ENCODE measurements at regions not wholly inside any gene's neighbourhood (a gene's known extent, or its start where the extent isn't known, plus 50 kb on each side); places are given as distances from the start of the nearest gene placed in this dataset.

DNA sequence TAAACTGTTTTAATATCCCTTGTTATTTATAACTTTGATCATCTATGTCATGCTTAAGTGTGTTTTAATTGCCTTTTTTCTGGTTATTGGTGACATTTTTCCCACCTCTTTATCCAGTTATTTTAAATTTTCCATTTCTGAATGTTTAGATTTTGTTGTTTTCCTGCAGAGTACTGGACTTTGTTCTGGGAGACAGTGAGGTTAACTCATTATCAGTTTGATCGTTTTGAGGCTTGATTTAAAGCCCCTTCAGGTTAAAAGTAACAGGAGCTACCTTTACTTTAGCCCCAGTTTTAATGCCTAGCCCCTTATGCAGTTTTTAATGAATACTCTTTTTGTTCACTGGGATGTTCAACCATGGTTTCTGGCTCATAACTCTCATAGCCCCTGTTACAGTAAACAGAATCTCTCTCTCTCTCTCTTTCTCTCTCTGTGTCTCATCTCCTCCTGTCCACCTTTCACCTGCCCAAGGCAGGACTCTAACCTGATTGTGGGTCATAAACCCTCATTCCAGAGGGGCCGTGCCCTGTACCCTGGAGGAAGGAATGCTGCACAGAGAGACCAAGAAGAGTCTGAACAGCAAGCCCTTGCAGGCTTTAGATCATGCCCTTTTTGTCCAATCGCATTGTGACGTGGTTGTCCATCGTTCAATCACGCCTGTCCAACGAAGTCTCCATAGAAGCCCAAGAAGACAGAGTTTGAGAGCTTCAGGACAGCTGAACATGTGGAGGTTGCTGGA is 91.8 kb upstream of the WDR72 start:
- POLR2A ChIA-PET (ENCODE audit: unreplicated experiment): no interaction called here
- H3K27ac ChIP-seq (ENCODE audit: low read length): no peak overlapping the region
- no peak for ATAC-seq

GRCh38 chr15:53847745-53848144 is 88.3 kb upstream of the WDR72 start:
- no TSS peak for BruUV-seq (replicated peaks)
- TF ChIP-seq CTCF (conservative IDR thresholded peaks at IDR 0.05; ENCODE audit: low read depth, low read length): no peak
- no peak for TF ChIP-seq EZH2 (IDR thresholded peaks at IDR 0.05; ENCODE audit: low read length, unreplicated experiment)
- no peak for TF ChIP-seq EZH2phosphoT487 (IDR thresholded peaks at IDR 0.05; ENCODE audit: borderline replicate concordance, low read length)
- Histone ChIP-seq H3K27me3 (ENCODE audit: low read length) (no peaks in the 10 kb centered on the region), H3K9me2 (replicated peaks; ENCODE audit: low read length) (no peaks in the 10 kb centered on the region), H3K4me3 (ENCODE audit: low read length) (no peak overlapping the region), H3K27ac (ENCODE audit: low read length) (no peak overlapping the region), H2AFZ (ENCODE audit: low read length) (no peak overlapping the region), H3K9me3 (ENCODE audit: low read length) (no peaks in the 10 kb centered on the region), H3K4me1 (ENCODE audit: insufficient read depth, low read length) (no peaks in the 10 kb centered on the region), H3K36me3 (ENCODE audit: low read depth, low read length) (no peaks in the 10 kb centered on the region), H3K4me2 (ENCODE audit: low read length) (no peak overlapping the region), H3F3A (ENCODE audit: low read length, unreplicated experiment) (no peaks in the 10 kb centered on the region), H3K9ac (ENCODE audit: low read length) (no peak overlapping the region), H4K20me1 (ENCODE audit: low read length) (no peaks in the 10 kb centered on the region), H3K79me2 (ENCODE audit: low read length) (no peaks in the 10 kb centered on the region)
- ATAC-seq: no peak
- no peak for DNase-seq
- intact Hi-C loops (cut with micrococcal nuclease): no loop called here
- ChIA-PET CTCF (no interaction called here), POLR2A (ENCODE audit: unreplicated experiment) (no interaction called here)

More for the DNA sequence above, 91.8 kb upstream of the WDR72 start:
- Histone ChIP-seq H2AFZ (ENCODE audit: low read length) (no peak overlapping the region), H4K20me1 (ENCODE audit: low read length) (no peaks in the 10 kb centered on the region), H3K9me2 (replicated peaks; ENCODE audit: low read length) (no peaks in the 10 kb centered on the region), H3K4me2 (ENCODE audit: low read length) (no peak overlapping the region), H3K9ac (ENCODE audit: low read length) (no peak overlapping the region), H3K9me3 (ENCODE audit: low read length) (no peaks in the 10 kb centered on the region), H3K27me3 (ENCODE audit: low read length) (no peaks in the 10 kb centered on the region), H3K4me3 (ENCODE audit: low read length) (no peak overlapping the region), H3K4me1 (ENCODE audit: insufficient read depth, low read length) (no peaks in the 10 kb centered on the region), H3K36me3 (ENCODE audit: low read depth, low read length) (no peaks in the 10 kb centered on the region), H3K79me2 (ENCODE audit: low read length) (no peaks in the 10 kb centered on the region), H3F3A (ENCODE audit: low read length, unreplicated experiment) (no peaks in the 10 kb centered on the region)
- no TSS peak for BruUV-seq (replicated peaks)
- TF ChIP-seq CTCF (conservative IDR thresholded peaks at IDR 0.05; ENCODE audit: low read depth, low read length) (no peak), EZH2 (IDR thresholded peaks at IDR 0.05; ENCODE audit: low read length, unreplicated experiment) (no peak), EZH2phosphoT487 (IDR thresholded peaks at IDR 0.05; ENCODE audit: borderline replicate concordance, low read length) (no peak)
- no peak for DNase-seq
- intact Hi-C loops (cut with micrococcal nuclease): no loop called here
- CTCF ChIA-PET: no interaction called here

- Histone ChIP-seq H3K4me2 (ENCODE audit: low read length) (no peak overlapping the region), H3K9me3 (ENCODE audit: low read length) (no peaks in the 10 kb centered on the region), H3K27me3 (ENCODE audit: low read length) (no peaks in the 10 kb centered on the region), H3K9ac (ENCODE audit: low read length) (no peak overlapping the region), H3K79me2 (ENCODE audit: low read length) (no peaks in the 10 kb centered on the region), H2AFZ (ENCODE audit: low read length) (no peak overlapping the region), H4K20me1 (ENCODE audit: low read length) (no peaks in the 10 kb centered on the region), H3F3A (ENCODE audit: low read length, unreplicated experiment) (no peaks in the 10 kb centered on the region), H3K9me2 (replicated peaks; ENCODE audit: low read length) (no peaks in the 10 kb centered on the region), H3K4me3 (ENCODE audit: low read length) (no peak overlapping the region), H3K4me1 (ENCODE audit: insufficient read depth, low read length) (no peaks in the 10 kb centered on the region), H3K27ac (ENCODE audit: low read length) (no peak overlapping the region), H3K36me3 (ENCODE audit: low read depth, low read length) (no peaks in the 10 kb centered on the region)
- intact Hi-C loops (cut with micrococcal nuclease): no loop called here
- DNase-seq: no peak
- ATAC-seq: no peak
- TF ChIP-seq CTCF (conservative IDR thresholded peaks at IDR 0.05; ENCODE audit: low read depth, low read length): no peak
- no peak for TF ChIP-seq EZH2 (IDR thresholded peaks at IDR 0.05; ENCODE audit: low read length, unreplicated experiment)
- TF ChIP-seq EZH2phosphoT487 (IDR thresholded peaks at IDR 0.05; ENCODE audit: borderline replicate concordance, low read length): no peak
- BruUV-seq (replicated peaks): no TSS peak
- ChIA-PET POLR2A (ENCODE audit: unreplicated experiment) (no interaction called here), CTCF (no interaction called here)
These were observed 85.2 kb upstream of the WDR72 start for GRCh38 chr15:53844634-53845033.
